Ascending aorta (tissue), 2 donors: ENCODE measurements at regions not wholly inside any gene's neighbourhood (a gene's known extent, or its start where the extent isn't known, plus 50 kb on each side); places are given as distances from the start of the nearest gene placed in this dataset.

Experiments
- DNase-seq, 2 donors: peaks; one replicate each; pipeline ENCODE4 v3.0.0-alpha.2; 2019; ENCODE audit warnings: low spot score in 2 of 2
- H3K27ac ChIP-seq, 2 donors: fragments of 200-600 bp; sonication (generic); one replicate each; pipeline ENCODE4 v1.5.1; 2016 to 2017; ENCODE audit warnings: mild to moderate bottlenecking in 1 of 2
- H3K27me3 ChIP-seq: fragments of 200-600 bp; sonication (generic); one replicate; pipeline ENCODE4 v1.5.1; 2017
- H3K36me3 ChIP-seq, 2 donors: fragments of 200-600 bp; sonication (generic); one replicate each; pipeline ENCODE4 v1.5.1; 2016
- H3K4me1 ChIP-seq, 2 donors: fragments of 200-600 bp; sonication (generic); one replicate each; pipeline ENCODE4 v1.5.1; 2016 to 2017; ENCODE audit warnings: mild to moderate bottlenecking in 1 of 2
- H3K4me3 ChIP-seq, 2 donors: fragments of 200-600 bp; sonication (generic); one replicate each; pipeline ENCODE4 v1.5.1; 2016 to 2017; ENCODE audit warnings: mild to moderate bottlenecking in 1 of 2
- H3K9me3 ChIP-seq, 2 donors: fragments of 200-600 bp; sonication (generic); one replicate each; pipeline ENCODE4 v1.5.1; 2016
- CTCF ChIP-seq, 3 experiments: fragments of 200-600 bp in 2 of 3; fragments of 450-650 bp in 1 of 3; sonication (generic) in 2 of 3; IDR thresholded peaks; one replicate each; pipeline ENCODE4 v1.5.1; 2016 to 2019; ENCODE audit warnings: antibody characterized with exemption in 3 of 3, mild to moderate bottlenecking in 1 of 3, moderate library complexity in 1 of 3
- intact Hi-C: fragments of 100-400 bp; cut with DNase I; formaldehyde crosslinking; loops from one replicate; pipeline ENCODE4 v1.15.1; 2023

- no peak for DNase-seq
- no peak overlapping the region for H3K27ac ChIP-seq
- intact Hi-C loops = no loop called here
- no peaks in the 10 kb centered on the region for H3K9me3 ChIP-seq
- no peak for TF ChIP-seq CTCF (IDR thresholded peaks at IDR 0.05)
- H3K36me3 ChIP-seq = no peaks in the 10 kb centered on the region
- H3K27me3 ChIP-seq = no peaks in the 10 kb centered on the region
- H3K4me3 ChIP-seq = no peak overlapping the region
- no peaks in the 10 kb centered on the region for H3K4me1 ChIP-seq
These were observed 205.4 kb downstream of the HS3ST1 start for GRCh38 chr4:11223311-11223710.

GRCh38 chr4:11218692-11219091, 210.0 kb downstream of the HS3ST1 start:
- TF ChIP-seq CTCF (IDR thresholded peaks at IDR 0.05) = no peak
- intact Hi-C loops = no loop called here
- no peak overlapping the region for H3K4me3 ChIP-seq
- no peaks in the 10 kb centered on the region for H3K27me3 ChIP-seq
- no peak for DNase-seq
- H3K4me1 ChIP-seq = no peaks in the 10 kb centered on the region
- no peaks in the 10 kb centered on the region for H3K9me3 ChIP-seq
- no peak overlapping the region for H3K27ac ChIP-seq
- no peaks in the 10 kb centered on the region for H3K36me3 ChIP-seq

GRCh38 chr4:11216520-11216919, 212.2 kb downstream of the HS3ST1 start:
- intact Hi-C loops = no loop called here
- no peak overlapping the region for H3K27ac ChIP-seq

GRCh38 chr4:11214281-11214680, 214.4 kb downstream of the HS3ST1 start:
- Histone ChIP-seq H3K4me1 (no peaks in the 10 kb centered on the region), H3K27ac (no peak overlapping the region), H3K36me3 (no peaks in the 10 kb centered on the region), H3K9me3 (no peaks in the 10 kb centered on the region), H3K4me3 (no peak overlapping the region), H3K27me3 (no peaks in the 10 kb centered on the region)
- no peak for TF ChIP-seq CTCF (IDR thresholded peaks at IDR 0.05)
- intact Hi-C loops = no loop called here
- DNase-seq = no peak

More at GRCh38 chr4:11216520-11216919, 212.2 kb downstream of the HS3ST1 start:
- H3K9me3 ChIP-seq = no peaks in the 10 kb centered on the region
- H3K4me3 ChIP-seq = no peak overlapping the region
- no peaks in the 10 kb centered on the region for H3K27me3 ChIP-seq
- no peak for TF ChIP-seq CTCF (IDR thresholded peaks at IDR 0.05)
- H3K4me1 ChIP-seq = no peaks in the 10 kb centered on the region
- DNase-seq = no peak
- H3K36me3 ChIP-seq = no peaks in the 10 kb centered on the region

- Histone ChIP-seq H3K9me3 (no peaks in the 10 kb centered on the region), H3K36me3 (no peaks in the 10 kb centered on the region), H3K27me3 (no peaks in the 10 kb centered on the region), H3K4me1 (no peaks in the 10 kb centered on the region), H3K27ac (no peak overlapping the region), H3K4me3 (no peak overlapping the region)
- DNase-seq = no peak
- intact Hi-C loops = no loop called here
- TF ChIP-seq CTCF (IDR thresholded peaks at IDR 0.05) = no peak
These were observed 218.9 kb downstream of the HS3ST1 start for GRCh38 chr4:11209826-11210225.

GRCh38 chr4:11201256-11201655, 227.4 kb downstream of the HS3ST1 start:
- Histone ChIP-seq H3K9me3 (no peaks in the 10 kb centered on the region), H3K36me3 (no peaks in the 10 kb centered on the region), H3K4me3 (no peak overlapping the region), H3K4me1 (no peaks in the 10 kb centered on the region), H3K27ac (no peak overlapping the region), H3K27me3 (no peaks in the 10 kb centered on the region)
- intact Hi-C loops = no loop called here
- no peak for TF ChIP-seq CTCF (IDR thresholded peaks at IDR 0.05)
- no peak for DNase-seq
